GF-D8 (cell line): ENCODE measurements at regions not wholly inside any gene's neighbourhood (a gene's known extent, or its start where the extent isn't known, plus 50 kb on each side); places are given as distances from the start of the nearest gene placed in this dataset.

Experiments
- DNase-seq: peaks from one replicate; lab custom pipeline; 2025; lab: John Stamatoyannopoulos, UW

- no peak for DNase-seq
Observed at GRCh38 chr21:43348170-43348766, 78.7 kb downstream of the SIK1 start.

DNA sequence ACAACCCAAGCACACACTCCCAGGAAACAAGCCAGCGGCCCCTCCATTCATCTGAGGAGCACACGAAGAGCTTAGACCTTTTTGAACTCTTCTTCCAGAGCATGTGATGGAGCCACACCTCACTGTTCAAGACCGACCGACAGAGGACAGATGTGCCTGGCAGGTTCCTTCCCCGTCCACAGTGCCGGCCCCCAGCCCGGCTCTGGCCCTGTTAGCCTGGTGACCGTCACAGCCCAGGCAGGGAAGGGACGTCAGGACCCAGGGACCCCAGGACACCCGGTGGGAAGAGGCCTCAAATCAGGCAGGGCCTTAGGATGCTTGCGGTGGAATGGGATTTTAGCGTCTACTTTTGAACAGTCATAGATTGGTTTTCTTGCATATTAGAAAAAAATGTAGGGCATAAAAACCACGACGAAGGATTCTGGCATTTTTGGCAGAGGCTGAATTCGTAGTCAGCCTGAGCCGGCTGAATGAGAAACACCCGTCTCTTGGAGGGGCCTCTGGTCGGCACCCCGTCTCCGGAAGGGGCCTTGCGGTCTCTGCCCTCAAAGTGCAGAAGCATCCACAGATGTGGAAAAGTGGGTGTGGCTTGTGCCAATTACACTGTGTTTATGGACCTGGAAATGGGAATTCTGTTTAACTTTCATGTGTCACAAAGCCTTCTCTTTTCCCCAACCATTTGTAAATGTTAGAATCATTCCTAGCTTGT is 79.3 kb downstream of the SIK1 start:
- no peak for DNase-seq

DNA sequence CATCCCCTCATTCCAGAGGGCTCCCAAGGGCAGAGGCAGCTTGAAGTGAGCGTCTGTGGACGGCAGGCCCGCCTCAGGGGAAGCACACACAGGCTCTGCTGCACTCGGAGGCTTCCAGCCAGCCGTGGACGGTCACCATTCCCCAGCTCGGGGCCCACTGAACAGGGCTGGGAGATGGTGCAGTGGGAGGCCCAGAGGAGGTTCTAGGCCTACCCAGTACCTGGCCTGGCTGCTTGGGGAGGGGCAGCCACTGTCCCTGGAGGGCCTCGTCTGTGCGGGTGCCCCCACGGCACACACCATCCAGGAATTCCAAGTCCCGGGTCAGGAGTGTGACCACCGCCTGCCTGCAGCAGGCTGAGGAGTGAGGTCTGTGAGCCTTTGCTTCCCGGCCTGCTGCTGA is 80.4 kb downstream of the SIK1 start:
- DNase-seq, result no peak

GRCh38 chr21:43345746-43346409 is 81.1 kb downstream of the SIK1 start:
- peak; percentile 19 for DNase-seq

- DNase-seq, result no peak
Observed at GRCh38 chr21:43345046-43345745, 81.7 kb downstream of the SIK1 start.

GRCh38 chr21:43343992-43344886 is 82.7 kb downstream of the SIK1 start:
- DNase-seq, result no peak

GRCh38 chr21:43343095-43343991 is 83.6 kb downstream of the SIK1 start:
- DNase-seq, result no peak

- no peak for DNase-seq
Observed at GRCh38 chr21:43342301-43342881, 84.5 kb downstream of the SIK1 start.

DNA sequence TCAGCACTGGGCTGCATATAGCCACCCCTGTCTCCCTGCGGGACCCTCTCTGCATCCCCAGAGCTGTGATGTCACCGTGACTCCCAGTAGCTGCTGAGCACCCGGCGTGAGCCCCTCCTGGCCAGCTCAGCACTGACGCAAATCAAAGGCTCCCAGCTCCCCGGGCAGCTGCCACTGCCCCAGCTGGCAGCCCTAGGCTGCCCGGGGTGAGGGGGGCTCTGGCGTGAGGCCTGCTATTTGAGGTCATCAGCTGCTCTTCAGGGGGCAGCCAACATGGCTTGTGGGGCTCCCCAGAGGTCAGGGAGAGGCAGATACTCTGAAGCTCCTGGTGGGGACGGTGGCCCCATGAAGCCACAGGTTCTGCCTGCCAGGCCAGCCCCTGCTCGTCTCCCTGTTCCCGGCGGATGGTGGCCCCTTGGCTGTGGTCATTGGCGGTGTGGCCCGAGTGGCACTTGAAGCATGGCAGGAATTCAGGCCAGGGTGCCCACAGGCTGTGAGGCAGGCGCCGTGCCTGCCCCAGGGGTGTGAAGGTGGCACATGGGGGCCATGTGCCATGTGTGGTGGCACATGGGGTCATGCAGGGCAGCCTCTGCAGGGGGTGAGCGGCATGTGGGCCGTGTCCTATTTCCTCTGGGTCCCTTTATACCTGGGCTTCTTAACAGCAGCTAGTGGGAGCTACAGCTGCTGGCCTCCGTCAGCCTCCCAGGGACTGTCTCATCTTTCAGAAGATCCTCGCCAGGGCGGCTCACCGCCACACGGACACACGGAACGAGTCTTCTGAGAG is 85.4 kb downstream of the SIK1 start:
- no peak for DNase-seq

GRCh38 chr21:43340491-43341377 is 86.2 kb downstream of the SIK1 start:
- DNase-seq, result no peak

- DNase-seq, result no peak
Observed at GRCh38 chr21:43339668-43340067, 87.3 kb downstream of the SIK1 start.

- no peak for DNase-seq
Observed at GRCh38 chr21:43338951-43339350, 88.0 kb downstream of the SIK1 start.

DNA sequence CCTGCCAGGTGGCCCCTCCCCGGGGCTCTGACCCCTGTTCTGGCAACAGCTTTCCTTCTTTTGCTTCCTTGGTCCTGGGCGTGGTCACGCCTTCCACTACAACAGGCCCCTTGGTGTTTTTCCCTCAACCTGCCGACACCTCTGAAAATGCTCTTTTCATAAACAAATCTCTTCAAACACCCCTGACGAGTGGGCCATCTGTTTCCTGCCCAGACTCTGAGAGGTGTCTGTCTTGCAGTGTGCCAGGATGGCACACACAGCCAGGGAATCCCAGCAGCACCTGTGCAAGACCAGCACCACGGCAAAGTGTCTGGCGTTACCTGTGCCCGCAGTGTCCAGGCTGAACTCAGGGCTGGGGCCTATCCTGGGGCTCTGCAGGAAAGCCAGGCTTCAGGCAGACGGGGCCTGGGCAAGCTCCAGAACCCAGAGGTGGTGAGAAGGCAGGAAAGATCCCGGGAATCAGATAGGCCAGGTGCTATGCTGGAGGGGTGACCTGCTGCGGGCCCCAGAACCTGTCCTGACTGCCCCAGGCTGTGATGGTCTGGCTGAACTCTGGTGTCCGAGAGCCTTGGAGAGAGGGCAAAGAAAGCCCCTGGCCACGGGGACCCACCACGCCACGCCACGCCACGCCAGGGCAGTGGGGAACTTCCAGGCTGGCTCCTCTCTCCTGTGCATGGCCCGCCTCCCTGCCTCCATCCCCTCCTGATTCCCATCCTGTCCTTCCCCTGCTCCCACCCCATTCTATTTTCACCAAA is 88.9 kb downstream of the SIK1 start:
- DNase-seq, result no peak

GRCh38 chr21:43335119-43335518 is 91.8 kb downstream of the SIK1 start:
- no peak for DNase-seq

- no peak for DNase-seq
Observed at GRCh38 chr21:43334214-43334958, 92.5 kb downstream of the SIK1 start.

GRCh38 chr21:43333298-43334062 is 93.5 kb downstream of the SIK1 start:
- DNase-seq, result no peak
